Astrocyte of the hippocampus (primary cell): ENCODE measurements at regions not wholly inside any gene's neighbourhood (a gene's known extent, or its start where the extent isn't known, plus 50 kb on each side); places are given as distances from the start of the nearest gene placed in this dataset.

Source experiments
- DNase-seq: peaks from one replicate; pipeline ENCODE4 v3.0.0; 2011; ENCODE audit warnings: low read depth, low spot score

DNA sequence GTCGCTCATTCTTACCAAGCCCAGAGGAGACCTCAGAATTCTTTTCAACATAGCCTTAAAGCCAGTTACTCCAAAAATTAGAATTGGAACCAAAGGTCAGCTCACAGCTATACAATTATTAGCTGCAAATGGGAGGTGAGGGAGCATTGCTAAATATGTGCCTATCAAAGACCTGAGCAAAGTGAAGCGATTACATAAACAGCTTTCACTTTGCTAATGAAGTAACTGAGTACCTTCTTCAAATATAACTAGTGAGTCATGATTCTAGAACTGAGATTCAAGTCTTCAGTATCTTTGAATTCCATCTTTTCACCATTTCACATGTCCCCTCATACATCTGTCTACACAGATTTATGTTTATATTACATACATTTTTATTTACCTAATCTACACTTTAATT lies 122.6 kb downstream of the P2RY1 start:
- DNase-seq, result no peak

DNA sequence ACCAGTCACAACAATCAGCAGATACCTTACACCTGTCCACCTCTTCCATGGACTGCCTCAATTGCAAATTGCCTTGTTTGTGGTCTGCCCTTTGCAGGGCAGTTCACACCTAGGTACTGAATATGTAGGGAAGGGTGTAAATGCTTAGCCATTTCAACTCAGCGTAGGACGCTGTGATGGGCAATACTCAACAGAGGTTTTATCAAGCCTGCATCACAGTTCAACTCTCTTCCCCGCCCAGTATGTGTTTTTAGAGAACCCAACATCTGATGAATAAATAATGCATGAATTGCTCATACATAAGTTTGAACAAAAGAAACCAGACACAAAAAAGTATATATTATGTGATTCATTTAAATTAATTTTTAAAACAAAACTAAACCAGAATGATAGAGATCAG lies 124.4 kb downstream of the P2RY1 start:
- DNase-seq, result no peak

DNA sequence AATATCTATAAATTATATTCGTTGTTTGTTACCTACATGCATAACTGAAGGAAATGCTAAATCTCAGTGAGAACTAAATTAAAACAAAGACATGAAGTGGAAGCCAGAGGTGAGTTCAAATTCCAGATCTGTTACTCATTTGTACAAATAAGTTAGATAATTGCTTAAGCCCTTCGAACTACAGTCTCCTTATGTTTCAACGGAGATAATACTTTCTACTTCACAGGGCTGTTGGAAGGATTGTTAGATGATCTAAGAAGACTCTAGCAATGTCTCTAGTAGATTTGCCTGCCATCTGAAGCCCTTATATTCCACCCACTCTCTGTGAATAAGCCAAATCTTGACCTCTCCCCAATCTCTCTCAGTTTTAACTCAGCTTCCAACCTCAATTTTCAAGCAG lies 125.8 kb downstream of the P2RY1 start:
- no peak for DNase-seq

DNA sequence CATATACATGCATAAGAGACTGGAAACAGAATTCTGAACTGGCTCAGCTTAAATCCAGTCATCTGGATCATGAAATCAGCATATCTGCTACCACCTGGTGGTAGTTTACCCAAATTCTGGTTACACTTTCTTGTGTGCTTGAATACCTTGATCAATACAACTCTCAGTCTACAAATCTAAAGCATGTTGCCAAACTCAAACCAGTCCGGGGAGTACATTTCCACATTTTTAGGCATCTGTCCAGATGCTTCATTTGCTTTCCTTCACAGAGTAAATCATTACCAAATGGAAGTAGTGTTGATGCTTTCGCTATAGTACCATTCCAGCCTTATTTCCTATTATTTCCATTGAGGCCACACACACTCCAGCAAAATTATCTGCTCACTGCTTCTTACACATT lies 126.4 kb downstream of the P2RY1 start:
- DNase-seq, result peak; percentile 27

DNA sequence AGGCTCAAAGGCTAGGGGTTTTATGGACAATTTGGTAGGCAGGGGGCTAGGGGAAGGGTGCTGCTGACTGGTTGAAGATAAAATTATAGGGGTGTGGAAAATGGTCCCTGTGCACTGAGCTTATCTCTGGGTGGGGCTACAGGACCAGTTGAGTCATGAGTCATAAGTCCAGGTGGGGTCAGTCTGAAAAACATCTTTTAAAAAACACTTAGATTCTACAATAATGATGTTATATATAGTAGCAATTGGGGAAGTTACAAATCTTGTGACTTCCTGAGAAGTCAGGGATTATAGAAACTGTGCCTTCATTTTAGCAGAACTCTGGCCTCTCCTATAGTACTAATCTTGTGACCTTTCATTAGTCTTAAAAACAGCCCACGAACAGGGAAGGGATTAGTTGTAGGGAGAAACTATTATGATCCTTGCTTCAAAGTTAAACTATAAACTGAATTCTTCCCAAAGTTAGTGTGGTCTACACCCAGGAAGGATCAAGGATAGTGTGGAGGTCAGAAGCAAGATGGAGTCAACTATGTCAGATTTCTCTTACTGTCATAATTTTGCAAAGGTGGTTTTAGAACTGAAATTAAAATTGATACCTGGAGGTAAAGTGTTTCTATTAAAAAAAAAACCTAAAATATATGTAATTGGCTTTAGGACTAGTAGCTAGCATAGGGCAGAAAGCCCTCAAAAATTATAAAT lies 130.1 kb downstream of the P2RY1 start:
- no peak for DNase-seq

DNA sequence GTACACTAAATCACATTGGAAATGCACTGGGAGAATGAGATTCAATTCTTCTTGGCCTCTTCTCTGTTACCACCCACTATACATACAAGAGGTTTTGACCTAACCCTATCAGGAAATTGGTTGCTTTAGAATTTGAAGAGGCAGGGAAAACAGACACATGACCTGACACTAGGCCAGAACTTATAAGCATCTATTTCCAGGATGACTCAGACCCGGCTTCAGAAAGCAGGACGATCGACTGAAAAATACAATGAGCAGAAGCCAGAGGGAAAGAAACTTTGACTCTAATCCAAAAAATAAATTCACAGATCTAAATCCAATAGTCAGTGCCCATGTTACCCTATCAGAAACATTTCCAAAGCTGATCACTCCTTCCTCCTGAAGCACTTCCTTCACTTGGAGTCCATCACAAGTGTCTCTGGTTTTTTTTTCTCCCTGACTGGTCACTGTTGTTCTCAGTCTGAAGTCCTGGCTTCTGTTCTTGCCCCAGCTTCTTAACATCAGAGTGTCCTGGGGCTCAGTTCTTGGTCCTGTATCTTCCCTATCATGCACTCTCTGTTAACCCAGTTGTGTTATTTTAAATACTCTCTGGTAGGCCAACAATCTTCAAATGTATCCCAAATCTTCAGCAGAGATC lies 133.6 kb downstream of the P2RY1 start:
- peak; percentile 26 for DNase-seq

DNA sequence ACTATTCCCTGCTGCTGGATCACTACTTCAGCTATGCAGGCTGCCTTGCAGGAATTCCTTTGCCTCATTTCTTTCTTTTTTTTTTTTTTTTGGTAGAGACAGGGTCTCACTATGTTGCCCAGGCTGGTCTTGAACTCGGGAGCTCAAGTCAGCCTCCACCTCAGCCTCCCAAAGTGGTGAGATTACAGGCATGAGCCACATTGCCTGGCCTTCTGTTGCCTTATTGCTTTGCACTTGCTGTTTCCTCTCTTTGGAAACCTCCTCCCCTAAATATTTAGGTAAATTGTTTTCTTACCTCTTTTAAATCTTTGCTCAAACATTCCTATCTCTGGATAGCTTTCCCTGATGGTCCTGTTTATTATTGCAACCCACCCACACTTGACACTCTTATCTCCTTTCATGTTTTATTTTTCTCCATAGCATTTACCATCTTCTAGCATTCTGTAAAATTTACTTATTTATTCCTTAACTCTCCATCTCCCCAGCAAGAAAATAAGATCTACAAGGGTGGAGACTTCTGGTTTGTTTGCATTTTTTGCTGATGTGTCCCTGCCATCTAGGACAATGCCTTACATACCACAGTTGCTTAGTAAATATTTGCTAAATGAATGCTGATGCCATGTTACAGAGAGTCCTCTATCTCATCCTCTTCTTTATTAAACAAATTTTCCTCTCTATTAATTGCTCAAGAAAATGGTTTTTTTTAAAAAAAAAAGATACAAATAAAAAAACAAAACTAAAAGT lies 134.8 kb downstream of the P2RY1 start:
- peak; percentile 23 for DNase-seq

DNA sequence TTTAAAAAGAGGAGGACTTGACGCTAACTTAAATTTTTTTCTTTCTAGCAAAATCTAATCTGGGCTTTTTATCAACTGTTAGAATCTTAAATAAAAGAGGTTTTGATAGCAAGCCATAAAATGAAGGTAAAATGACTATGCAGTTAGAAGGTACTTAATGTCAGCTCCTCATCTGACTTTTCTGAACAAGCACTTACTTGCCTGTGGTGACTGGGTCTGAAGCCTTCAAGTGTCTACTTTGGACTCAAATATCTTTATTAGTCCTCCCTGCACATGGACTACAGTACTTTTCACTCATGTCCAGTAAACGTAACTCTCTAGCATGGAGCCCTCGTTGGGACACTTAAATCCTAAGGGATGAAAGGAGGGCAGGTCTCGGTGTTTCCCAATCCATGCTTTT lies 135.9 kb downstream of the P2RY1 start:
- DNase-seq, result no peak

DNA sequence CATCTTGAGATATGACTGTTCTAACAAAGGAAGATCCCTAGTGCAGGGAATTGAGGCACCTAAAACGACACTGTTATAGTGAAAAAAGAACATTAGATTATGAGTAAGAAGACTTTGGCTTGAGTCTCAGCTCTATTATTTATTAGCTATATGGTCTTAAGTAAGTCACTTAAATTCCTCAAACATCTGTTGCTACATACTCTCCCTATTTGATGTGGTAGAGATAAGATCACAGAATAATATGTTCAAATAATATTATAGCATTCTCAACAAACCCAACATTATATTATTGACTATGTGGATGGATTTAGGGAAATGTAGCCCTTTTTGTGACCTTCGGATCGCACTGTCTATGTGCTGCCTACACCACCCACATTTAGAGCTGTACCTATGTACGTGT lies 136.9 kb downstream of the P2RY1 start:
- DNase-seq, result no peak

DNA sequence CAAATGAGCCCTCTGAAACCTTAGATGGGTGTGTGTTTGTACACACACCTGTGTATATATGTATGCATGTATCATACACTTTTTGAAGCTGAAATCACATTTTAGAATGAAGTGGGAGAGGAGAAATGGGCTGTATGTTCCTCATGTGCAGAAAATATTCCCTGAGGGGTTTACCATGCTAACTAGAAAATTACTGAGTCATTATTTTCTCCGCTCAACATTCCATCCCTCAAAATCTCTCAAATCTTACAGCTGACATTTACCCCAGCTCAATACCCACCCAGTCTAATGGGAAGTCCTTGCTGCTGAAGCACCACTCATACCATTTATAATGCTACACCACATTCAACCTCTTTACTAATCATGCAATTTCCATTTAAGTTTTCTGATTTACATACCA lies 138.6 kb downstream of the P2RY1 start:
- no peak for DNase-seq

DNA sequence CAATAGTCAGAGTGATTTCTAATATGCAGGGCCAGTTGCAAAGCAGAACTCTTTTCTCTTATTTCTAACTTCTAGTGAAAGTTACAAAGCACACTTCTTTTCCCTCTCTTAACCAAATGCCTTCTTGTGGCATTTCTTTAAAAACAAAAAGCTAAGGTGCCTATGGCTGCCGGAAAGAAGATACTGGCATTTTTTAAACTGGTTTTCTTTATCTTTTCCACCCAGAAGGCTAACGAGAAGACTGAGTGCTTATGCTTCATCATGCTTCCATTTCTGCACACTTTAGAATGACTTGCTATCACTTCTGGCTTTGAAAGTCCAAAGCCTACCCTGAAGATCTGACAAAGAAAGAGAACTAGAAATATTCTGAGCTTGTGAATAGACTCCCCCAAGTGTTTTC lies 141.3 kb downstream of the P2RY1 start:
- no peak for DNase-seq

DNA sequence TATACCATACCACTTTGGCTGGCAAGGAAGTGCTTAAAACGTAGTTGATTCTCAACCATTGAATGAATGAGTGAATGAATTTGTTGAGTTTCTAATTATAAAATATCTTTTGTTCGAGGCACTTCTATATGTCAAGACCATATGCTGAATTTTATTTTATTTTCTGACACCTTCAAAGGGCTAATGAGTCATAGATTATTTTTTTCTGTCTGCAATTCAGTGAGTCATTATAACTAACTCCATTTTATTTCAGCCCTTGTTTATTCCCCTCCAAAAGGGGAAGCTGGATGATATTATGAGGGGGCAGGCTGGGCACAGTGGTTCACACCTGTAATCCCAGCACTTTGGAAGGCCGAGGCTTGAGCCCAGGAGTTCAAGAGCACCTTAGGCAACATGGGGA lies 142.4 kb downstream of the P2RY1 start:
- no peak for DNase-seq

DNA sequence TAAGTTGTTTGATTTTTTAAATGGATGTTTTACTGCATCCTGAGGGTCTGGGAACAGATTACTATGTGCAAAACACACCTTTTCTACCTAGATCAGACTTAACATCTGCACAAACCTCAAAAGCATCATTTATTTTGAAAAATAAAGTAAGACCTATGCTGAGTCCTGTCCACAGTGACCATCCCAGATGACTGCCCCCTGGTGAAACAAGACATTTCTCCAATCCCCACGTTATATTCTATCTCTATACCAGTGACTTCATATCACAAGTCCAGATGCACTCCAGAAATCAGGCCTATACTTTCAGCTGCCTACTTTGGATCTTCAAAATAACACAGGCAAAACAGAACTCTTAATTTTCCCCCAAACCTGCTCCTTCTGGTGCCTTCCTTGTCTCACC lies 143.2 kb downstream of the P2RY1 start:
- no peak for DNase-seq

DNA sequence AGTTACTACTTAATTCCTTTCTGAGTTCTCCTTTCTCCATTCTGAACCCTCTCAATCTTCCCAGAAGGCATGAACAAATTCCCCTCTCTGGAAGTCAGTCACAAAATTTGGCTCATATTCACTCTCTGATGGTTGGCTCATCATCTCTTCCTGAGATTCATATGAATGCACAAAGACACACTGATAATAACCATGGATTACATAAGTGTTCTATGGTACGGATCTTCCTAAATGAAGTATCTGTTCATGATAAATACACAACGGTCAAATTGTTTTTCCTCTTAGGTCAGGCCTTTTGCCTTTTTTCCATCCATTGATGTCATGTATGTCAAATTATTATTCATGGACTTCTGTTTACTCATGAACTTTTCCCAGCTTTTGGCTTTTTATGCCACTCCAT lies 162.6 kb downstream of the P2RY1 start:
- DNase-seq, result no peak

DNA sequence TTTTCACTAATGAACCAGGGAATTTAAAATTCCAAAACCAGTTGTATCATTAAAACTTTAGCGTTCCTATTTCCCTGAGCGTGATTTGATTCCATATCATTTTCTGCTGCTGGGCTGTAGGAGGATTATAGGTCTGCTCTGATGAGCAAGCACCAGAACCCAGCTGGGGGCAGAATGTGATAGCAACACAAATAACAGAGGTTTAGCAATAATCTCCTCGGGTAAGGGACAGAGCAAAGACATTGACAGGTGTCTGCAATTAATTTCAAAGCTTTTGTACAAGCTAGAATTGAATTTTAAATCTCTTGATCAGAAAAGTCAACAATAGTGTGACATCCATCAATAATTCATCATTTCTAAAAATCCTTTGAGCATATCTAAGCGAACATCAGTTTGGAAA lies 163.4 kb upstream of the RAP2B start:
- DNase-seq, result no peak

DNA sequence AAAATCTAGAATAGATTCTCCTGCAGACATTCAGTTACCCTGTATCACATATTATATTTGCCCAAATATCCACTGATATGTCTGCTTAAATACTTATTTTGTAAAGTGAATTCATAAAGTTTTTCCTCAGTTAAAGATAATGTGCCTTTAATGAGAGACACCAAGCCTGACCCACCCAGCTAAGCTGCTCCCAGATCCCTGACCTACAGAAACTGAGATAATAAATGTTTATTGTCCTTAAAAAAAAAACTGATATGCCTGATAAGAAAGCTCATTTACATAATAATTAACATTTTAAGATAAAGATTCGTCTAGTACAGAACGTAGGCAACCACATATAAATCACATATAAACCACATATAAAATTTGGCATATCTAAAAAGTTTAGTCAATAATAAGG lies 161.7 kb upstream of the RAP2B start:
- no peak for DNase-seq

DNA sequence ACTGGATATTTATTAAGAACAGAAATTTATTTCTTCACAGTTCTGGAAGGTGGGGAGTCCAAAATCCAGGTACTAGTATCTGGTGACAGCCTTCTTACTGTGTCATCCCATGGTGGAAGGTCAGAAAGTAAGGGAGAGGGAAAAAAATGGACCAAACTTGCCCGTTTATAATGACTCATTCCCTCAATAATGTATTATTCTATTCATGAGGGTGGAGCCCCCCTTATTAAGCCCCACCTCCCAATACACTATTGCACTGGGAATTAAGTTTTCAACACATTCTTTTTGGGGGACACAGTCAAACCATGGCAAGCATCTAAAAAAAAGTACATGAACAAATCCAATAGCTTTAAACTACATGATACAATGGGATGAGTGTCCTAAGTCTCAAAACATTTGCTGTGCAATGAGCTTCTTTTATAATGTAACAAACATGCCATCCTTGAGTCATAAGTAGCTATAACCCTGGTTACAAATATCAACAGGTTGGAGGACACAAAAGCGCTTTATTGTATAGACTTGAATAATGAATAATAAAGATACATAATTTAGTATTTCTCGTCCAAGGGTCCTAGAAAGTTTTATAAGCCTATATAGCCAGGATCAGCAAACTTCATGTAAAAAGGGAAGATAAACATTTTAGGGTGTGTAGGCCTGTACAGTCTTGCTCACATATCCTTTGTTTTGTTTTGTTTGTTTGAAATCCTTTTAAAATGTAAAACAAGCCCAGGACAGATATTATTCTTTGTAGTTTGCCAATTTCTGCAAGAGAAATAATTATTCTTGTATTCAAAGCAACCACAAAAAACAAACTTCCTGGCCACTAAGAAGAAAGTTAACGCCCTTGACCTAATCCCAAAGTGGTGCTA lies 160.6 kb upstream of the RAP2B start:
- no peak for DNase-seq

DNA sequence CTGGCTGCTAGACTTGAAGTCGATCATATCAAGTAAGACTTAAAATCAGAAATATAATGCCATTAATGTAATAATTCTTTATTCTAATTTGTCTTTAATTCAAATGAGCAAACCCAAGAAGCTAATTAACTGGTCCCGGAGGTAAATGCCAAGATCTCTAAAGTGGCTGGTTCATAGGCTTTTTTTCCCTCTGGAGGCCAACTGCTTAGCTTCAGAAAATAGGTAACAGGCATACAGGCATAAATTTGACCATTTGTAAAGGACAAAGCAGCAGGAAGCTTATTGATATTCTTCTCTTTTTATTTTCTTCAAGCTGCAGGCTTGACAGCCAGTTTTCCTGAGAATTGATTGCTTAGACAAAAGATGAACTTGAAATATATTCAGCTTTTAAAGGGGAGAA lies 158.6 kb upstream of the RAP2B start:
- no peak for DNase-seq

DNA sequence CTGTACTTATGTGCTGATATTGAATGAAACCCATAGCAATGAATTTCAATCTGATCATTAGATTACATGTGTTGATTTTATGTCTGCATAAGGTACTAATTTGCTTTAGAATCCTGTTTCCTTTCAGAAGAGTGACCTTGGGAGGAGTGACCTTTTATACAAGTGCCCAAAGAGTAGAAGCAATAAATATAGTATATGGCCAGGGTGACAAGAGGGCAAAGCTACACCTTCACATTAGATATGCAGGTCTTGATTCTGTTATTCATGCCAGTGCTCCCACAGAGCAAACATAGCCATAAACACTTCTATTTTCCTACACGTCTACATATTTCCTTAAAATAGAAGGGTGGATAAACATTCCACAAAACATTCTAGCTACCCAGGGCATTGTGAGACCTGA lies 158.2 kb upstream of the RAP2B start:
- DNase-seq, result no peak

DNA sequence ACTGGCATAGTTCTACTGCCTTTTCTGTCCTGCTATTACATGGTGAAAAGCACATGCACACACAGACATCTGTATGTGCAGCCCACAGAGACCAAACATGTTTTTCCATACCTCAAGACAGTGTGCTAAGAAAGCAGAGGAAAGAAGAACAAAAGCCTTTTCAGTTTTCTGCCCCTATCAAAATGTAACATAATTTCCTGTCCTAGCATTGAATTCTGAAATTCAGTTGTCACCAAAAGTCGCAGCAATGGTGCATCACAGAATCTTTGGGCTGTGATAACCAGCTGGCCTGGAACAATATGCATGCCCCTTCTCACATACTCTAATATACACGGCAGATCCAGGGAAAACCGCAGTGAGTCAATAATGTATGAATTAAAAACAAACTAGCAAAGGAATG lies 153.8 kb upstream of the RAP2B start:
- DNase-seq, result no peak

DNA sequence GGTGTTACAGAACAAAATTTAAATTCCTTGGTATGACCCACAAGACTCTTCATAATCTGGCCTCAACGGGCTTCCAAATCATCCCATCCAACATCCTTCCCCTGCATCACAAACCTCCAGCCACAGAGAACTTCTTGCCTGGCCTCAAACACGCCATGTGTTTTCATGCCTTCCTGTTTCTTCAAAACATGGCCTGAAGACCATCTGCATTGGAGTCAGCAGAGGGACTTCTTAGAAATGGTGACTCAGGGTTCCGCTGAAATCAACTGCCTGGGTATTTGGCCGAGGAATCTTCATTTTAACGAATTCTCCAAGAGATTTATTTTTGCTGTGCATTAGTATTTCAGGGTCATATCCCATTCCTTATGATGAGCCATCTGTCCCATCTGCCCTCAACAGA lies 138.1 kb upstream of the RAP2B start:
- DNase-seq, result no peak

DNA sequence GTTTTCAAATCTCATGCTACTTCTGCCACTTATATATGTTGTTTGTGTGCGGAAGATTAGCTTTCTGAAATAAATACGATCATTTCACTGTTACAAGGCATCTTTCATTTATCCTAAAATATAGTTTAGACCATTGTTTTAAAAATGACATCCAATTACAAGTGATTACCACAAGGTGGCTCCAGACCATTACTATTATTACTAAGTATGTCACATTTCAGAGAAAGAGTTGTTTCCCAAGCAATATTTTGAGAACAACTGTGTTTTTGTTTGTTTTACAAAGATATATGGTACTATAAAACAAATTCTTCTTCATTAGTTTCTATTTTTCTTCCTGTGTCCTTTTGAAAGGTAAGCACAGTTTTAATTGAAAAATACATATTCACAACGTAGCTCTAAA lies 136.0 kb upstream of the RAP2B start:
- peak; percentile 55 for DNase-seq
